Lower lobe of right lung (tissue), 2 donors: ENCODE measurements at regions not wholly inside any gene's neighbourhood (a gene's known extent, or its start where the extent isn't known, plus 50 kb on each side); places are given as distances from the start of the nearest gene placed in this dataset.

Experiments
- ATAC-seq, 2 donors: fragments of 200-7000 bp; cut with Tn5 transposase; one replicate each; pipeline ENCODE4 v1.9.1; 2020 to 2022; ENCODE audit warnings: mild to moderate bottlenecking in 2 of 2, moderate library complexity in 2 of 2
- DNase-seq: peaks from one replicate; pipeline ENCODE4 v3.0.0-alpha.2; 2020
- H3K27ac ChIP-seq: fragments of 200-600 bp; one replicate; pipeline ENCODE4 v1.8.0; 2022
- H3K27me3 ChIP-seq: fragments of 200-600 bp; one replicate; pipeline ENCODE4 v1.8.0; 2022; ENCODE audit warnings: low read depth
- H3K36me3 ChIP-seq: fragments of 200-600 bp; one replicate; pipeline ENCODE4 v1.8.0; 2022; ENCODE audit warnings: mild to moderate bottlenecking
- H3K4me1 ChIP-seq: fragments of 200-600 bp; one replicate; pipeline ENCODE4 v1.8.0; 2022
- H3K4me3 ChIP-seq: fragments of 200-600 bp; one replicate; pipeline ENCODE4 v1.8.0; 2022; ENCODE audit warnings: mild to moderate bottlenecking
- H3K9me3 ChIP-seq: fragments of 200-600 bp; one replicate; pipeline ENCODE4 v1.8.0; 2022
- CTCF ChIP-seq: fragments of 200-600 bp; IDR thresholded peaks from one replicate; pipeline ENCODE4 v1.8.0; 2022; ENCODE audit warnings: antibody characterized with exemption, mild to moderate bottlenecking
- intact Hi-C: fragments of 100-400 bp; cut with DNase I; formaldehyde crosslinking; loops from one replicate; pipeline ENCODE4 v1.11.0; 2022
- donor health status: DM: no; HTN: yes; CAD: no; lungs with severe emphysema.

- H3K27me3 ChIP-seq = no peaks in the 10 kb centered on the region
- intact Hi-C loops = no loop called here
- no peak for DNase-seq
- H3K4me1 ChIP-seq = no peaks in the 10 kb centered on the region
- no peak for TF ChIP-seq CTCF
- no peak overlapping the region for H3K4me3 ChIP-seq
- no peaks in the 10 kb centered on the region for H3K9me3 ChIP-seq
- H3K36me3 ChIP-seq = no peaks in the 10 kb centered on the region
- no peak overlapping the region for H3K27ac ChIP-seq
- ATAC-seq = peak; percentile 19 to 62
These were observed 1141.4 kb upstream of the EYS start for GRCh38 chr6:66848244-66848953.

- DNase-seq (no peak), ATAC-seq (no peak)
- Histone ChIP-seq H3K4me3 (no peak overlapping the region), H3K27ac (no peak overlapping the region), H3K36me3 (no peaks in the 10 kb centered on the region), H3K27me3 (no peaks in the 10 kb centered on the region), H3K9me3 (no peaks in the 10 kb centered on the region), H3K4me1 (no peaks in the 10 kb centered on the region)
- intact Hi-C loops = no loop called here
- TF ChIP-seq CTCF = no peak
These were observed 1131.7 kb upstream of the EYS start for GRCh38 chr6:66838764-66839163.

GRCh38 chr6:66825539-66825938, 1118.5 kb upstream of the EYS start:
- H3K4me3 ChIP-seq = no peak overlapping the region
- no peak for TF ChIP-seq CTCF
- H3K9me3 ChIP-seq = no peaks in the 10 kb centered on the region
- H3K36me3 ChIP-seq = no peaks in the 10 kb centered on the region
- H3K4me1 ChIP-seq = no peaks in the 10 kb centered on the region
- DNase-seq (no peak), ATAC-seq (no peak)
- intact Hi-C loops = no loop called here
- no peaks in the 10 kb centered on the region for H3K27me3 ChIP-seq
- H3K27ac ChIP-seq = no peak overlapping the region

- Histone ChIP-seq H3K9me3 (no peaks in the 10 kb centered on the region), H3K4me3 (no peak overlapping the region), H3K4me1 (no peaks in the 10 kb centered on the region), H3K27me3 (no peaks in the 10 kb centered on the region), H3K27ac (no peak overlapping the region), H3K36me3 (no peaks in the 10 kb centered on the region)
- no peak for TF ChIP-seq CTCF
- intact Hi-C loops = no loop called here
- no peak for ATAC-seq
- no peak for DNase-seq
These were observed 1107.1 kb upstream of the EYS start for GRCh38 chr6:66814156-66814555.

GRCh38 chr6:66808771-66809170, 1101.7 kb upstream of the EYS start:
- ATAC-seq = no peak
- no peaks in the 10 kb centered on the region for H3K9me3 ChIP-seq
- TF ChIP-seq CTCF = no peak
- H3K4me1 ChIP-seq = no peaks in the 10 kb centered on the region
- H3K27me3 ChIP-seq = no peaks in the 10 kb centered on the region
- no peak overlapping the region for H3K27ac ChIP-seq
- no peak for DNase-seq
- intact Hi-C loops = no loop called here
- H3K36me3 ChIP-seq = no peaks in the 10 kb centered on the region
- H3K4me3 ChIP-seq = no peak overlapping the region
